ENCODE measurements at regions not wholly inside any gene's neighbourhood (a gene's known extent, or its start where the extent isn't known, plus 50 kb on each side); places are given as distances from the start of the nearest gene placed in this dataset.

- H3K79me2 ChIP-seq (ENCODE audit: control insufficient read depth, low read length), result no peaks in the 10 kb centered on the region
- no peak overlapping the region for H3K4me3 ChIP-seq (ENCODE audit: low read length)
- no peaks in the 10 kb centered on the region for H3K4me1 ChIP-seq (ENCODE audit: control insufficient read depth, low read length)
Measured at GRCh38 chr11:127766734-127767133, 766.2 kb upstream of the KIRREL3 start.

GRCh38 chr11:127738771-127739286 is 738.3 kb upstream of the KIRREL3 start:
- Histone ChIP-seq H3K36me3 (ENCODE audit: control insufficient read depth, low read length) (no peaks in the 10 kb centered on the region), H3K4me2 (ENCODE audit: low read length) (no peak overlapping the region), H3K4me3 (ENCODE audit: low read length) (no peak overlapping the region), H3K4me1 (ENCODE audit: control insufficient read depth, low read length) (no peaks in the 10 kb centered on the region), H4K20me1 (ENCODE audit: control insufficient read depth, insufficient read depth, low read depth, low read length) (no peaks in the 10 kb centered on the region), H3K27ac (ENCODE audit: low read depth, low read length) (no peak overlapping the region), H3K79me2 (ENCODE audit: control insufficient read depth, low read length) (no peaks in the 10 kb centered on the region), H3F3A (ENCODE audit: control insufficient read depth, insufficient read depth) (no peaks in the 10 kb centered on the region), H3K9me2 (replicated peaks; ENCODE audit: control insufficient read depth, low read length) (no peaks in the 10 kb centered on the region), H3K27me3 (ENCODE audit: control insufficient read depth, low read length) (no peaks in the 10 kb centered on the region), H3K9me3 (ENCODE audit: control insufficient read depth, insufficient read depth, low read length) (no peaks in the 10 kb centered on the region)
- no peak for TF ChIP-seq CTCF (IDR thresholded peaks at IDR 0.05; ENCODE audit: low read depth, low read length, poor library complexity, severe bottlenecking)
- no peak for TF ChIP-seq EZH2phosphoT487 (IDR thresholded peaks at IDR 0.05; ENCODE audit: borderline replicate concordance, low read length)

More at GRCh38 chr11:127766734-127767133, 766.2 kb upstream of the KIRREL3 start:
- TF ChIP-seq CTCF (IDR thresholded peaks at IDR 0.05; ENCODE audit: low read depth, low read length, poor library complexity, severe bottlenecking) (no peak), EZH2phosphoT487 (IDR thresholded peaks at IDR 0.05; ENCODE audit: borderline replicate concordance, low read length) (no peak)
- no peak overlapping the region for H3K4me2 ChIP-seq (ENCODE audit: low read length)
- no peak overlapping the region for H3K27ac ChIP-seq (ENCODE audit: low read depth, low read length)
- H4K20me1 ChIP-seq (ENCODE audit: control insufficient read depth, insufficient read depth, low read depth, low read length), result no peaks in the 10 kb centered on the region
- H3F3A ChIP-seq (ENCODE audit: control insufficient read depth, insufficient read depth), result no peaks in the 10 kb centered on the region
- H3K9me2 ChIP-seq (replicated peaks; ENCODE audit: control insufficient read depth, low read length), result no peaks in the 10 kb centered on the region
- no peaks in the 10 kb centered on the region for H3K27me3 ChIP-seq (ENCODE audit: control insufficient read depth, low read length)
- no peaks in the 10 kb centered on the region for H3K9me3 ChIP-seq (ENCODE audit: control insufficient read depth, insufficient read depth, low read length)
- no peaks in the 10 kb centered on the region for H3K36me3 ChIP-seq (ENCODE audit: control insufficient read depth, low read length)

- Histone ChIP-seq H3K27me3 (ENCODE audit: control insufficient read depth, low read length) (no peaks in the 10 kb centered on the region), H3K4me3 (ENCODE audit: low read length) (no peak overlapping the region), H3K9me3 (ENCODE audit: control insufficient read depth, insufficient read depth, low read length) (no peaks in the 10 kb centered on the region), H4K20me1 (ENCODE audit: control insufficient read depth, insufficient read depth, low read depth, low read length) (no peaks in the 10 kb centered on the region), H3K9me2 (replicated peaks; ENCODE audit: control insufficient read depth, low read length) (no peaks in the 10 kb centered on the region), H3F3A (ENCODE audit: control insufficient read depth, insufficient read depth) (no peaks in the 10 kb centered on the region), H3K4me2 (ENCODE audit: low read length) (no peak overlapping the region), H3K36me3 (ENCODE audit: control insufficient read depth, low read length) (no peaks in the 10 kb centered on the region), H3K27ac (ENCODE audit: low read depth, low read length) (no peak overlapping the region), H3K79me2 (ENCODE audit: control insufficient read depth, low read length) (no peaks in the 10 kb centered on the region), H3K4me1 (ENCODE audit: control insufficient read depth, low read length) (no peaks in the 10 kb centered on the region)
- no peak for TF ChIP-seq EZH2phosphoT487 (IDR thresholded peaks at IDR 0.05; ENCODE audit: borderline replicate concordance, low read length)
- TF ChIP-seq CTCF (IDR thresholded peaks at IDR 0.05; ENCODE audit: low read depth, low read length, poor library complexity, severe bottlenecking), result no peak
Measured at GRCh38 chr11:127737499-127737898, 736.9 kb upstream of the KIRREL3 start.

Data from DOHH2 (cell line).